ENCODE measurements at regions not wholly inside any gene's neighbourhood (a gene's known extent, or its start where the extent isn't known, plus 50 kb on each side); places are given as distances from the start of the nearest gene placed in this dataset.

DNA sequence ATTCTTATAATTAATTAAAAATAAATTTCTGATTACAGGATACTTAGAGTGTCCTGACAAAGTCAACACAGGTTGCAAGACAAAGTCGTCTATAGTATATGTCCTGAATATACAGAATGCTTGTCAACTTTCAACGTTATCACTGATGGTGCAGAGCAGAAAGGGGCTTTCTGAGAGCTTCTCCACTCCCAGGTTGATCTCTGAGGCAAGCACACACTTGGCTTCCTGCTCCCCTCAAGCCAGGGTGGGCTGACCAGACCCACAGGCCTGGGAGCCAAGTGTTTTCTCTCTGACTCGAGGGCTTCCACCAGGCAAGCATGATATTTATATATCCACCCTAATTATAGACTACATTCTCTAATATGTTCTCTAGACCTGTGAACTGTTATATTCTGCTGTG lies 448.9 kb downstream of the SH2D4B start:
- TF ChIP-seq POLR2AphosphoS5 (IDR thresholded peaks at IDR 0.05; ENCODE audit: low read depth, low read length) (no peak), ZNF75D (CRISPR knock-in tag; IDR thresholded peaks at IDR 0.05; ENCODE audit: borderline replicate concordance) (no peak), POLR2A (IDR thresholded peaks at IDR 0.05; ENCODE audit: insufficient read depth in 1 of 2, low read depth in 2 of 2, low read length in 2 of 2) (no peak), ZKSCAN5 (CRISPR knock-in tag; IDR thresholded peaks at IDR 0.05) (no peak)
- TF ChIP-seq, protein P1, sequence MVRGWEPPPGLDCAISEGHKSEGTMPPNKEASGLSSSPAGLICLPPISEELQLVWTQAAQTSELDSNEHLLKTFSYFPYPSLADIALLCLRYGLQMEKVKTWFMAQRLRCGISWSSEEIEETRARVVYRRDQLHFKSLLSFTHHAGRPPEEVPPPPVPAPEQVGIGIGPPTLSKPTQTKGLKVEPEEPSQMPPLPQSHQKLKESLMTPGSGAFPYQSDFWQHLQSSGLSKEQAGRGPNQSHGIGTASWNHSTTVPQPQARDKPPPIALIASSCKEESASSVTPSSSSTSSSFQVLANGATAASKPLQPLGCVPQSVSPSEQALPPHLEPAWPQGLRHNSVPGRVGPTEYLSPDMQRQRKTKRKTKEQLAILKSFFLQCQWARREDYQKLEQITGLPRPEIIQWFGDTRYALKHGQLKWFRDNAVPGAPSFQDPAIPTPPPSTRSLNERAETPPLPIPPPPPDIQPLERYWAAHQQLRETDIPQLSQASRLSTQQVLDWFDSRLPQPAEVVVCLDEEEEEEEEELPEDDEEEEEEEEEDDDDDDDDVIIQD (CRISPR knock-in tag; IDR thresholded peaks at IDR 0.05; ENCODE audit: low read depth), result no peak
- TF ChIP-seq, protein P2, sequence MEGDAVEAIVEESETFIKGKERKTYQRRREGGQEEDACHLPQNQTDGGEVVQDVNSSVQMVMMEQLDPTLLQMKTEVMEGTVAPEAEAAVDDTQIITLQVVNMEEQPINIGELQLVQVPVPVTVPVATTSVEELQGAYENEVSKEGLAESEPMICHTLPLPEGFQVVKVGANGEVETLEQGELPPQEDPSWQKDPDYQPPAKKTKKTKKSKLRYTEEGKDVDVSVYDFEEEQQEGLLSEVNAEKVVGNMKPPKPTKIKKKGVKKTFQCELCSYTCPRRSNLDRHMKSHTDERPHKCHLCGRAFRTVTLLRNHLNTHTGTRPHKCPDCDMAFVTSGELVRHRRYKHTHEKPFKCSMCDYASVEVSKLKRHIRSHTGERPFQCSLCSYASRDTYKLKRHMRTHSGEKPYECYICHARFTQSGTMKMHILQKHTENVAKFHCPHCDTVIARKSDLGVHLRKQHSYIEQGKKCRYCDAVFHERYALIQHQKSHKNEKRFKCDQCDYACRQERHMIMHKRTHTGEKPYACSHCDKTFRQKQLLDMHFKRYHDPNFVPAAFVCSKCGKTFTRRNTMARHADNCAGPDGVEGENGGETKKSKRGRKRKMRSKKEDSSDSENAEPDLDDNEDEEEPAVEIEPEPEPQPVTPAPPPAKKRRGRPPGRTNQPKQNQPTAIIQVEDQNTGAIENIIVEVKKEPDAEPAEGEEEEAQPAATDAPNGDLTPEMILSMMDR (CRISPR knock-in tag; IDR thresholded peaks at IDR 0.05), result no peak

Data from HepG2 (cell line).